ENCODE measurements at regions not wholly inside any gene's neighbourhood (a gene's known extent, or its start where the extent isn't known, plus 50 kb on each side); places are given as distances from the start of the nearest gene placed in this dataset.

DNA sequence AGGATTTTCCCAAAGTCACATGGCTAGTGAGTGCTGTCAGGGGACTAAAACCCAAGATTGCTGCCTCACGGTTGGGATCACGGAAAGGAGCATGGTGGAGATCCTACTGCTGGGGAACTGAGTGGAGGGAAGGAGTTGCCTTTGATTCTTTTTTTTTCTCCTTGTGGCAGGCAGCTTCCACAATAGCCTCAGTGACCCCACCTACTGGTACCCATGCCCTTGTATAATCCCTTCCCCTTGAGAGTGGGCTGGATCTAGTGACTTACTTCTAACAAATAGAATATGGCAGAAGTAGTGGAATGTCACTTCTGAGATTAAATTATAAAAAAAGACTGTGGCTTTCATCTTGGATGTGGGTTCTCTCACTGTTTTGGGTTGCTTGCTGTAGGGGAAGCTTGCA, 135.7 kb downstream of the DICER1 start:
- DNase-seq (ENCODE audit: low spot score) (no peak), ATAC-seq (ENCODE audit: low read depth) (no peak)
- Histone ChIP-seq H3K27me3 (ENCODE audit: insufficient read depth, poor library complexity, severe bottlenecking) (no peaks in the 10 kb centered on the region), H3K4me3 (ENCODE audit: severe bottlenecking) (no peak overlapping the region), H3K27ac (ENCODE audit: poor library complexity, severe bottlenecking) (no peak overlapping the region), H3K36me3 (ENCODE audit: low read depth) (no peaks in the 10 kb centered on the region), H3K9me3 (ENCODE audit: severe bottlenecking) (no peaks in the 10 kb centered on the region), H3K4me1 (ENCODE audit: insufficient read depth, poor library complexity, severe bottlenecking) (no peaks in the 10 kb centered on the region)
- TF ChIP-seq, protein P1, sequence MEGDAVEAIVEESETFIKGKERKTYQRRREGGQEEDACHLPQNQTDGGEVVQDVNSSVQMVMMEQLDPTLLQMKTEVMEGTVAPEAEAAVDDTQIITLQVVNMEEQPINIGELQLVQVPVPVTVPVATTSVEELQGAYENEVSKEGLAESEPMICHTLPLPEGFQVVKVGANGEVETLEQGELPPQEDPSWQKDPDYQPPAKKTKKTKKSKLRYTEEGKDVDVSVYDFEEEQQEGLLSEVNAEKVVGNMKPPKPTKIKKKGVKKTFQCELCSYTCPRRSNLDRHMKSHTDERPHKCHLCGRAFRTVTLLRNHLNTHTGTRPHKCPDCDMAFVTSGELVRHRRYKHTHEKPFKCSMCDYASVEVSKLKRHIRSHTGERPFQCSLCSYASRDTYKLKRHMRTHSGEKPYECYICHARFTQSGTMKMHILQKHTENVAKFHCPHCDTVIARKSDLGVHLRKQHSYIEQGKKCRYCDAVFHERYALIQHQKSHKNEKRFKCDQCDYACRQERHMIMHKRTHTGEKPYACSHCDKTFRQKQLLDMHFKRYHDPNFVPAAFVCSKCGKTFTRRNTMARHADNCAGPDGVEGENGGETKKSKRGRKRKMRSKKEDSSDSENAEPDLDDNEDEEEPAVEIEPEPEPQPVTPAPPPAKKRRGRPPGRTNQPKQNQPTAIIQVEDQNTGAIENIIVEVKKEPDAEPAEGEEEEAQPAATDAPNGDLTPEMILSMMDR (IDR thresholded peaks at IDR 0.05; ENCODE audit: poor library complexity, severe bottlenecking), result no peak

GRCh38 chr14:95018821-95019220, 138.5 kb downstream of the DICER1 start:
- H3K4me3 ChIP-seq (ENCODE audit: severe bottlenecking), result no peak overlapping the region
- no peaks in the 10 kb centered on the region for H3K27me3 ChIP-seq (ENCODE audit: insufficient read depth, poor library complexity, severe bottlenecking)
- H3K9me3 ChIP-seq (ENCODE audit: severe bottlenecking), result no peaks in the 10 kb centered on the region
- H3K4me1 ChIP-seq (ENCODE audit: insufficient read depth, poor library complexity, severe bottlenecking), result no peaks in the 10 kb centered on the region
- H3K27ac ChIP-seq (ENCODE audit: poor library complexity, severe bottlenecking), result no peak overlapping the region
- TF ChIP-seq, protein P1 (IDR thresholded peaks at IDR 0.05; ENCODE audit: poor library complexity, severe bottlenecking), result no peak
- DNase-seq (ENCODE audit: low spot score) (no peak), ATAC-seq (ENCODE audit: low read depth) (peak; percentile 25; the same call in 2 of the 3 replicates)
- H3K36me3 ChIP-seq (ENCODE audit: low read depth), result no peaks in the 10 kb centered on the region

- H3K36me3 ChIP-seq (ENCODE audit: low read depth), result no peaks in the 10 kb centered on the region
- no peak for DNase-seq (ENCODE audit: low spot score)
These were observed 142.3 kb downstream of the DICER1 start for GRCh38 chr14:95015046-95015445.

DNA sequence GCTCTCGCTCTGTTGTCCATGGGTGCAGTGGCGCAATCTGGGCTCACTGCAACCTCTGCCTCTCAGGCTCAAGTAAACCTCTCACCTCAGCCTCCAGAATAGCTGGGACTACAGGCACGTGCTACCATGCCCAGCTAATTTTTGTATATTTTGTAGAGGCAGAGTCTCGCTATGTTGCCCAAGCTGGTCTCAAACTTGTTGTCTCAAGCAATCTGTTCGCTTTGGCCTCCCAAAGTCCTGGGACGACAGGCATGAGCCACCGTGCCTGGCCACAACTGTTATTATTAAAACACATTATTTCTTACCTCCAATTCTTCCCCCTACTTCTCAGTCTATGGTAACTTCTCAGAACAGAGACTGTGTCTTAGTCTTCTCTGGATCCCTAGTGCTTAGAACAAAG, 143.3 kb downstream of the DICER1 start:
- Histone ChIP-seq H3K4me1 (ENCODE audit: insufficient read depth, poor library complexity, severe bottlenecking) (no peaks in the 10 kb centered on the region), H3K4me3 (ENCODE audit: severe bottlenecking) (no peak overlapping the region), H3K27ac (ENCODE audit: poor library complexity, severe bottlenecking) (no peak overlapping the region), H3K9me3 (ENCODE audit: severe bottlenecking) (no peaks in the 10 kb centered on the region), H3K36me3 (ENCODE audit: low read depth) (no peaks in the 10 kb centered on the region), H3K27me3 (ENCODE audit: insufficient read depth, poor library complexity, severe bottlenecking) (peaks cover 15% of the 10 kb centered on the region)
- ATAC-seq (ENCODE audit: low read depth) (no peak), DNase-seq (ENCODE audit: low spot score) (no peak)
- TF ChIP-seq, protein P1 (IDR thresholded peaks at IDR 0.05; ENCODE audit: poor library complexity, severe bottlenecking), result no peak

More at GRCh38 chr14:95015046-95015445, 142.3 kb downstream of the DICER1 start:
- ATAC-seq (ENCODE audit: low read depth), result no peak
- Histone ChIP-seq H3K4me1 (ENCODE audit: insufficient read depth, poor library complexity, severe bottlenecking) (no peaks in the 10 kb centered on the region), H3K27ac (ENCODE audit: poor library complexity, severe bottlenecking) (no peak overlapping the region), H3K9me3 (ENCODE audit: severe bottlenecking) (no peaks in the 10 kb centered on the region), H3K4me3 (ENCODE audit: severe bottlenecking) (no peak overlapping the region), H3K27me3 (ENCODE audit: insufficient read depth, poor library complexity, severe bottlenecking) (peaks cover 14% of the 10 kb centered on the region)
- TF ChIP-seq, protein P1 (IDR thresholded peaks at IDR 0.05; ENCODE audit: poor library complexity, severe bottlenecking), result no peak

DNA sequence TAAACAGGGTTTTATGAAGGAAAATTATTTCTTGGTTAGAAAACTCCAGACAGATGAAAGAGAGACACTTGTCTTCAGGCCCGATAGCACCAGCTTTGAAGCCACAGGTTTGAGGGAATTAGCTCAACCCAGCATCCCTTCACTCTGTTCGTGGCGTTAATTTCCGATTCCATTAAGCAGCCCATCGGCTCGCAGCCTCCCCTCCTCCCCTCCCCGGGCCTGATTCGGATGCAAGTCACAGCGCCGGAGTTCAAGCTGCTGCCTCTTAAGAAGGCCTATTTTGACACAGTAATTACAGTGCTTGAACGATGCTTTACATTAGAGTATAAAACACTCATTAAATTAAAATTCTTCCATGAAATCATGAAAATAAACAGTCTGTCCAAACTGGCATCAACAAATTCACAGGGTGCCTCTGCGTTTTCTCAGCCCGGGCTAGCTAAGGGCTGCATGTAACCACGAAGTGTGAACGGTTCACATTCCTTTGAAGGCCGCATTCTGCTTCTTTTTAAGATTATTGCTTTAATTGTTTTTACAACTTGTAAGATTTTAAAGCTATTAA, 145.8 kb downstream of the DICER1 start:
- Histone ChIP-seq H3K4me1 (ENCODE audit: insufficient read depth, poor library complexity, severe bottlenecking) (no peaks in the 10 kb centered on the region), H3K27ac (ENCODE audit: poor library complexity, severe bottlenecking) (no peak overlapping the region), H3K9me3 (ENCODE audit: severe bottlenecking) (no peaks in the 10 kb centered on the region), H3K27me3 (ENCODE audit: insufficient read depth, poor library complexity, severe bottlenecking) (peaks cover 27% of the 10 kb centered on the region), H3K4me3 (ENCODE audit: severe bottlenecking) (no peak overlapping the region), H3K36me3 (ENCODE audit: low read depth) (no peaks in the 10 kb centered on the region)
- DNase-seq (ENCODE audit: low spot score), result no peak
- TF ChIP-seq, protein P1 (IDR thresholded peaks at IDR 0.05; ENCODE audit: poor library complexity, severe bottlenecking), result no peak
- no peak for ATAC-seq (ENCODE audit: low read depth)

Measured in RWPE2 (cell line).